GM21528 (cell line): ENCODE measurements at regions not wholly inside any gene's neighbourhood (a gene's known extent, or its start where the extent isn't known, plus 50 kb on each side); places are given as distances from the start of the nearest gene placed in this dataset.

Source experiments
- ATAC-seq: cut with Tn5 transposase; IDR thresholded peaks from one replicate; pipeline ENCODE4 v1.9.1; 2021; ENCODE audit warnings: mild to moderate bottlenecking, moderate library complexity; ENCODE audit not compliant: unreplicated experiment, low FRiP score

GRCh38 chr5:158014372-158014771, 155.4 kb upstream of the CLINT1 start:
- no peak for ATAC-seq

GRCh38 chr5:158013939-158014338, 155.0 kb upstream of the CLINT1 start:
- no peak for ATAC-seq

- ATAC-seq, result no peak
Measured at GRCh38 chr5:158013303-158013702, 154.4 kb upstream of the CLINT1 start.

- no peak for ATAC-seq
Measured at GRCh38 chr5:158011422-158011821, 152.5 kb upstream of the CLINT1 start.

- no peak for ATAC-seq
Measured at GRCh38 chr5:158010831-158011230, 151.9 kb upstream of the CLINT1 start.

- ATAC-seq, result no peak
Measured at GRCh38 chr5:158007336-158007735, 148.4 kb upstream of the CLINT1 start.

- ATAC-seq, result no peak
Measured at GRCh38 chr5:157999696-158000095, 140.8 kb upstream of the CLINT1 start.

GRCh38 chr5:157997991-157998504, 139.1 kb upstream of the CLINT1 start:
- no peak for ATAC-seq

GRCh38 chr5:157994906-157995519, 136.1 kb upstream of the CLINT1 start:
- ATAC-seq, result no peak

GRCh38 chr5:157993986-157994691, 135.2 kb upstream of the CLINT1 start:
- no peak for ATAC-seq

- ATAC-seq, result no peak
Measured at GRCh38 chr5:157993201-157993600, 134.3 kb upstream of the CLINT1 start.

GRCh38 chr5:157990583-157991181, 131.7 kb upstream of the CLINT1 start:
- ATAC-seq, result no peak

- ATAC-seq, result no peak
Measured at GRCh38 chr5:157989296-157989695, 130.4 kb upstream of the CLINT1 start.

- ATAC-seq, result no peak
Measured at GRCh38 chr5:157987259-157987658, 128.3 kb upstream of the CLINT1 start.

GRCh38 chr5:157986431-157986990, 127.6 kb upstream of the CLINT1 start:
- ATAC-seq, result no peak

- ATAC-seq, result no peak
Measured at GRCh38 chr5:157984611-157985010, 125.7 kb upstream of the CLINT1 start.

- no peak for ATAC-seq
Measured at GRCh38 chr5:157983906-157984551, 125.1 kb upstream of the CLINT1 start.

- no peak for ATAC-seq
Measured at GRCh38 chr5:157978061-157978460, 119.1 kb upstream of the CLINT1 start.

GRCh38 chr5:157976429-157976828, 117.5 kb upstream of the CLINT1 start:
- no peak for ATAC-seq

- ATAC-seq, result no peak
Measured at GRCh38 chr5:157972579-157972978, 113.6 kb upstream of the CLINT1 start.
